Large intestine (tissue), 3 donors: ENCODE measurements at regions not wholly inside any gene's neighbourhood (a gene's known extent, or its start where the extent isn't known, plus 50 kb on each side); places are given as distances from the start of the nearest gene placed in this dataset.
"Not testable (repeated sequence)": the region's sequence is repeated elsewhere in the genome, so short reads cannot be mapped to it uniquely, and the experiment has no call there.

Experiments used
- DNase-seq, 2 donors: peaks; one replicate each; pipeline versions ENCODE4 v3.0.0 to v3.0.0-alpha.2; 2013
- H3K27ac ChIP-seq: one replicate; pipeline ENCODE4 v1.5.1; 2013; ENCODE audit warnings: low read length
- H3K27me3 ChIP-seq: 2 replicates; pipeline ENCODE4 v1.6.1; 2013; ENCODE audit warnings: low read length; ENCODE audit not compliant: control insufficient read depth, insufficient read depth
- H3K36me3 ChIP-seq: 2 replicates; pipeline ENCODE4 v1.6.1; 2013; ENCODE audit warnings: low read length; ENCODE audit not compliant: control insufficient read depth, insufficient read depth
- H3K4me1 ChIP-seq: one replicate; pipeline ENCODE4 v1.6.1; 2013; ENCODE audit warnings: low read length; ENCODE audit not compliant: control insufficient read depth, insufficient read depth
- H3K4me3 ChIP-seq: one replicate; pipeline ENCODE4 v1.5.1; 2013; ENCODE audit warnings: low read length
- H3K9me3 ChIP-seq: one replicate; pipeline ENCODE4 v1.6.1; 2013; ENCODE audit warnings: mild to moderate bottlenecking, low read depth, low read length, moderate library complexity; ENCODE audit not compliant: control insufficient read depth
- WGBS: methylation state at CpG from one replicate; pipeline ENCODE4 v1.1.5; 2013; ENCODE audit warnings: low lambda C conversion rate; ENCODE audit not compliant: insufficient coverage; 5-methylcytosine and 5-hydroxymethylcytosine counted together

DNA sequence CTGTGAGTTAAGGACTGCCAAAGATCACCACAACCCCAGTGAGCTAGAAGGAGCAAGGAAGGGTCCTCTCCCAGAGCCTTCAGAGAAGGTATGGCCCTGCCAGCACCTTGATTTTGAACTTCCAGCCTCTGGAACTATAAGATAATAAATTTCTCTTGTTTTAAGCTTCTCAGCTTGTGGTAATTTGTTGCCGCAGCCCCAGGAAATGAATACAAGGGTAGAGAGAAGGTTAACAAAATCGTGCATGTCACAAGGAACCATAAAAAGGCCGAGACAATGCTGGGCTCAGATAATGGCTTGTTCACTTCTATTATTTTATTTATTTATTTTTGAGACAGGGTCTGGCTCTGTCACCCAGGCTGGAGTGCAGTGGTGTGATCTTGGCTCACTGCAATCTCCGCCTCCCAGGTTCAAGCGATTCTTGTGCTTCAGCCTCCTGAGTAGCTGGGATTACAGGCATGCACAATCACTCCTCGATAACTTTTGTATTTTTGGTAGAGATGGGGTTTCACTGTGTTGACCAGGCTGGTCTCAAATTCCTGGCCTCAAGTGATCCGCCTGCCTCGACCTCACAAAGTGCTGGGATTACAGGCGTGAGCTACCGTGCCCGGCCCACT lies 71.5 kb downstream of the WSB1 start:
- not testable (repeated sequence) for DNase-seq, H3K4me3 ChIP-seq, H3K27ac ChIP-seq, H3K27me3 ChIP-seq, H3K9me3 ChIP-seq, H3K4me1 ChIP-seq, H3K36me3 ChIP-seq
- 45% methylated on average over 2 of the region's 11 CpGs for WGBS

DNA sequence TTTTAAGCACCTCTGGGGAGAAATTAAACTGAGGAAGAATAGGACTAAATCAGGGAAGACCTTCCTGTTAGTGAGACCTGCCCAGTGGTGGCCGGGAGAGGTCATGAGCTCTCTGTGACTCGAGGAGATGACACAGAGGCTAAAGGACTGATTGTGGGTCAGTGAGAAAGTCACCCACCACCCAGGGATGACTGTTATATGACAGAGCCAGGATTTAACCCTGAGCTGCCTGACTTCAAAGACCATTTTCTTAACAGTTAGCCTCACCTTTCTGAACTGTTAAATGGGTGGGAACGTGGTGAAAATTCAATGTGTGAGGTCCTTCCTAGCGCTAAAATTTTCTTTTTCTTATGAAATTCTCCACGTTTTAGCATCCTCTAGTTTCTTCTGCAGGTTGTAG lies 72.5 kb downstream of the WSB1 start:
- H3K27me3 ChIP-seq, result no peaks in the 10 kb centered on the region
- H3K4me3 ChIP-seq, result no peak overlapping the region
- H3K9me3 ChIP-seq, result peaks cover 3% of the 10 kb centered on the region
- no peaks in the 10 kb centered on the region for H3K4me1 ChIP-seq
- H3K27ac ChIP-seq, result no peak overlapping the region
- WGBS, result no CpG with 5 or more reads among the region's 5 CpGs
- DNase-seq, result no peak
- no peaks in the 10 kb centered on the region for H3K36me3 ChIP-seq

DNA sequence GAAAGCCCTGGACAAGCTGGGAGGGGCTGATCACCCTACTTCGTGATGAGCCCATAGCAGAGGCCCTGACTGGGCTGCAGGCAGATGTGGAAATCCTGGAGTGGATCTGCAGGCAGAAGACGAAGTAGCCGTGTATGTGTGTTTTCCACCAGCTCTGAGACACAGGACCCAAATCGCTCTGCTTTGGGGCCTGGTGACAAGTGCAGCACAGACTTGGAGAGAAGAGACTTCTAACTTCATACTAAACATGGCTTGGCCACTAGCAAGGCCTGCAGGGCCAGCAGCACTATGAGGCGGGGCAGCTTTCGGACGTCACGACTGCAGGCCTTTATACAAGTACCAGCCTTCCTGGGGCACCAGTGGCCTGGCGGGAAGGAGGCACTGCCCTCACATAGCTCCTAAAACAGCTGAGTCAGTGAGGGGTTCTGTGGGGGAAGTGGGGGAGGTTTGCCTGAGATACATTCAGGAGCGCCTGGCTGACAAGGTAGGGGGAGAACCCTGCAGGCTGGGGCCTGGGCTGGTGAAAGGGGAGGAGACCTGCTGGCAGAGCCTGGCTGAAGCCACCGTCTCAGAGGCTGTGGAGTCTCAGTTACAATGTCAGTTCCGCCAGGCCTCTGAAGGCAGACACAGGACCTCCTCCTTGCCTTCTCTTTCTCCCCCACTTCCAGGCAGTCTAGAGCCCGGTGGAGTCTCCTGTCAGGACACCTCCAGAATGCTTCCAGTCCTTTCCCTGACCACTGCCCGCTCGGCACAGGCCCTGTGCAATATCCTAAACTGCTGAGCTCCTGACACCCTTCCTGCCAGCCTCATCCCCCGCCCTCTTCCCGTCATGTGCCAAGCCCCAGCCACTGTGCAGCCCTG lies 73.4 kb downstream of the WSB1 start:
- WGBS, result no CpG with 5 or more reads among the region's 17 CpGs
- no peak for DNase-seq
- Histone ChIP-seq H3K36me3 (no peaks in the 10 kb centered on the region), H3K27ac (no peak overlapping the region), H3K4me3 (no peak overlapping the region), H3K27me3 (no peaks in the 10 kb centered on the region), H3K4me1 (no peaks in the 10 kb centered on the region), H3K9me3 (peaks cover 4% of the 10 kb centered on the region)

DNA sequence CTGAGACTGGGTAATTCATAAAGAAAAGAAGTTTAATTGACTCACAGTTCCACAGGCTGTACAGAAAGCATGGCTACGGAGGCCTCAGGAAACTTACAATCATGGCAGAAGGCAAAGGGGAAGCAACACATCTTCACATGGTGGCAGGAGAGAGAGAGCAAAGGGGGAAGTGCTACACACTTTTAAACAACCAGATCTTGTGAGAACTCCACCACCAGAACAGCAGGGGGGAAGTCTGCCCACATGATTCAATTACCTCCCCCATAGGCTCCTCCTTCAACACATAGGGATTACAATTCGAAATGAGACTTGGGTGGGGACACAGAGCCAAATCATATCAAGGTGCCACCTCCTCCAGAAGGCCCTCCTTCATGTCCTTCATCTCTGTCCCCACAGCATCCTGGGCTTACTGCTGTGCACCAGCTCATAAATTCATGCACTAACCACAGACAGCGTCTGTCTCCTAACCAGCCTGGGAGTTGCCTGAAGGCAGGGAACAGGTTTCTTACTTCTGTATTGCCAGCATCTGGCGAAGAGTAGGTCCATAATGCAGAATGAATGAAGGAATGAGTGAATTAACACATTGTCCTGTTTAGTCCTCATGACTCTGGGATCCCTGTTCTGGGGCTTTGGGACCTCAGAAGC lies 74.4 kb downstream of the WSB1 start:
- Histone ChIP-seq H3K36me3 (no peaks in the 10 kb centered on the region), H3K27me3 (no peaks in the 10 kb centered on the region), H3K27ac (no peak overlapping the region), H3K4me3 (no peak overlapping the region), H3K9me3 (peaks cover 4% of the 10 kb centered on the region), H3K4me1 (no peaks in the 10 kb centered on the region)
- no CpG with 5 or more reads among the region's 4 CpGs for WGBS
- DNase-seq, result no peak

DNA sequence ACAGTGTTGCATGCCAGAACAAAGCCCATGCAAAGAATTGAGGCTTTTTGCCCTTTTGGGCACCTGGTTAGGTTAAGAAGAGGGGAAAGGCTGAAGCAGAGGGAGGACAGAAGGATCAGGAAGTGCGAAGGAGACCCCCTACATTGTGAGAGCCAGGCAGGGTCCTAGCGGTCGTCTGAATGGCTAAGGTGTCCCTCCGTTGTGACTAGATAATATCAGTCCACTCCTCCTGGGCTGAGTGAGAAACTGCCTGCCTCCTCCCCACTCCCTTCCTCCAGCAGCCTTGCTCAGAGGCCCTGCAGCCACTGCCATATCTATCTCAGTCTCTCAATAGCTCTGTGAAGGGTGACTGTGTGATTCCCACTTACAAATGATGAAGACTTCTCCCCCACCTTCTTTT lies 75.1 kb downstream of the WSB1 start:
- Histone ChIP-seq H3K4me3 (no peak overlapping the region), H3K4me1 (no peaks in the 10 kb centered on the region), H3K36me3 (no peaks in the 10 kb centered on the region), H3K27me3 (no peaks in the 10 kb centered on the region), H3K27ac (no peak overlapping the region), H3K9me3 (peaks cover 4% of the 10 kb centered on the region)
- WGBS, result 100% methylated on average over 1 of the region's 4 CpGs
- DNase-seq, result no peak

DNA sequence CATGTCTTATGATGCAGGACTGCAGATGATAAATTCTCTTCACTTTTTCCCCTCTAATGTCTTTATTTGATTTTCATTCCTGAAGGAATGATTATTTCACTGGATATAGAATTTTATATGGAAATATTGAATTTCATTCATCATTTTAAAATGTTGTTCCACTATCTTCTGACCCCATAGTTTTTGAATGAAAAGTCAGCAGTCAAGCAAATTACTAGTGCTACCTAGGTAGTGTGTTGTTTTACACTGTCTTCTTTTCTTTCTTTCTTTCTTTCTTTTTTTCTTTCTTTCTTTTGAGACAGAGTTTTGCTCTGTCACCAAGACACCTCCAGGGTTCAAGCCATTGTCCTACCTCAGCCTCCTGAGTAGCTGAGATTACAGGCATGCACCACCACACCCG lies 76.9 kb downstream of the WSB1 start:
- Histone ChIP-seq H3K27me3 (no peaks in the 10 kb centered on the region), H3K36me3 (no peaks in the 10 kb centered on the region), H3K4me1 (no peaks in the 10 kb centered on the region), H3K4me3 (no peak overlapping the region), H3K27ac (no peak overlapping the region), H3K9me3 (peaks cover 4% of the 10 kb centered on the region)
- DNase-seq, result no peak
- no CpG with 5 or more reads among the region's 1 CpG for WGBS

DNA sequence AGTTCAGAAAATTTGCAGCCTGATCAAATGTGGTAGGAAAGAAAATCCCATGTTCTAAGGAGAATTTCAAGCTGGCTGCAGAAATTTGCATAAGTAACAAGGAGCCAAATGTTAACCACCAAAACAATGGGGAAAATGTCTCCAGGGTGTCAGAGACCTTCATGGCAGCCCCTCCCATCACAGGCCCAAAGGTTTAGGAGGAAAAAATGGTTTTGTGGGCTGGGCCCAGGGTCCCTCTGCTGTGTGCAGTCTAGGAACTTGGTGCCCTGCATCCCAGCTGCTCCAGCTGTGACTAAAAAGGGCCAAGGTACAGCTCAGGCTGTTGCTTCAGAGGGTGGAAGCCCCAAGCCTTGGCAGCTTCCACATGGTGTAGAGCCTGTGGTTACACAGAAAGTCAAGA lies 79.8 kb downstream of the WSB1 start:
- not testable (repeated sequence) for H3K36me3 ChIP-seq, H3K4me1 ChIP-seq, H3K27ac ChIP-seq, H3K4me3 ChIP-seq, DNase-seq, H3K9me3 ChIP-seq, H3K27me3 ChIP-seq

DNA sequence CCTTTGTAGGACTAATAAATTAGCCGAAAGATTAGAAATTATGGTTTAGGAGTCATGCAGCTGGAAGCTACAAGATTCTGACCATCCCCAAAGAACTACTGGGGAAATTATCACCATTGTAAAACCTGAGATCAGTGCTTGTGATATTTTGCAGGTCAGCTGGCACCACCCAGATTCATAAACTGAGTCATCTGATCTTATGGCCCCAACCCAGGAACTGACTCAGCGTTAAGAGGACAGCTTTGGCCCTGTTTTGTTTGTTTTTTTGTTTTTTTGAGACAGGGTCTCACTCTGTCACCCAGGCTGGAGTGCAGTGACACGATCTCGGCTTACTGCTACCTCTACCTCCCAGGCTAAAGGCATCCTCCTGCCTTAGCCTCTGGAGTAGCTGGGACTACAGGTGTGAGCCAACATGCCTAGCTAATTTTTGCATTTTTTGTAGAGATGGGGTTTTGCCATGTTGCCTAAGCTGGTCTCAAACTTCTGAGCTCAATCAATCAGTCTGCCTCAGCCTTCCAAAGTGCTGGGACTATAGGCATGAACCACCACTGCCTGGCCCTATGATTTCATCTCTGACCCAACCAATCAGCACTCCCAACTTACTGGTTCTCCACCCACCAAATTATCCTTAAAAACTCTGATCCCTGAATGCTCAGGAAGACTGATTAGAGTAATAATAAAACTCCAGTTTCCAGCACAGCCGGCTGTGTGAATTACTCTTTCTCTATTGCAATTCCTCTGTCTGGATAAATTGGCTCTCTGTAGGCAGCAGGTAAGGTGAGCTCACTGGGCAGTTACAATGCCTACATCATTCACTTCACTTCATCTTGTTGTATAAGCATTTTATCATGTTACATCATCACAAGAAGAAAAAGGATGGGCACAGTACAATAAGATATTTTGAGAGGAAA lies 79.4 kb upstream of the KSR1 start:
- Histone ChIP-seq H3K27me3 (no peaks in the 10 kb centered on the region), H3K4me1 (peaks cover 10% of the 10 kb centered on the region), H3K27ac (no peak overlapping the region), H3K36me3 (no peaks in the 10 kb centered on the region), H3K9me3 (peaks cover 3% of the 10 kb centered on the region), H3K4me3 (no peak overlapping the region)
- 80% methylated on average over 1 of the region's 5 CpGs for WGBS
- DNase-seq, result no peak

DNA sequence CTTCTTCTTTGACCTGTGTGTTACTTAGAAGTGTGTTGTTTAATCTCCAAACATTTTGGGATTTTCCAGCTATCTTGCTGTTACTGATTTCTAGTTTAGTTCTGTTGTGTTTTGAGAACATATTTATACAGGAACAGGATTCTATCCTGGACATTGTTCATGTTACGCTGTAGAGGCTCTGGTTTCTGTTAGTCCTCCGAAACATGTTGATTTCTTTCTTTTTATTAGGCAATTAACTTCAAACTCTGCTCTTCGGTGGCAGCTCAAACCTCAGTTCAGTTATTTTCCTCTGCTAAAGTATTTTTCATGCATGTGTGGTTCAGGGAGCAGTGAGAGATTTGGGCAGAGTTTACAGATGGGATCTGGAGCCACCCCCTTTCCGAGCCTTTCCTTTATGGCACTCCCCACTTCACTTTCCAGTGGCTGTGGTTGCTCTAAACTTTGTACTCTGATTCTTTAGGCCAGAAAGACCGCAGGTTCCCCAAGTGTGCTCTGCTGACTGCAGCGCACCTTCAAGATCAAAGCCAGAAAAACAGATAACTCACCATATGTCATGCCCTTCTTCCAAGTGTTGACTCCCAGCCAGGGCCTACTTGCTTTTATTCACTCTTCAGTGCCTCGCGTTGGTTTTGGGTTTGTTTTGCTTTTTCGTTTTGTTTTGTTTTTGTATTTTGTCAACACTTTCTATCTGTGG lies 77.6 kb upstream of the KSR1 start:
- H3K27ac ChIP-seq, result peak overlapping the region; percentile 48
- H3K27me3 ChIP-seq, result no peaks in the 10 kb centered on the region
- no peak overlapping the region for H3K4me3 ChIP-seq
- 27% methylated on average over 2 of the region's 9 CpGs for WGBS
- no peaks in the 10 kb centered on the region for H3K36me3 ChIP-seq
- peak; percentile 32 to 57 for DNase-seq
- peaks cover 3% of the 10 kb centered on the region for H3K9me3 ChIP-seq
- peaks cover 10% of the 10 kb centered on the region for H3K4me1 ChIP-seq
